HG03354 (cell line): ENCODE measurements at regions not wholly inside any gene's neighbourhood (a gene's known extent, or its start where the extent isn't known, plus 50 kb on each side); places are given as distances from the start of the nearest gene placed in this dataset.

ENCODE experiments used
- ATAC-seq: cut with Tn5 transposase; IDR thresholded peaks from one replicate; pipeline ENCODE4 v1.9.1; 2021; ENCODE audit warnings: mild to moderate bottlenecking; ENCODE audit not compliant: unreplicated experiment, poor library complexity, severe bottlenecking

GRCh38 chr7:81648716-81649115 lies 121.1 kb downstream of the HGF start:
- no peak for ATAC-seq

- ATAC-seq: no peak
Observed at GRCh38 chr7:81645435-81645834, 124.4 kb downstream of the HGF start.

- peak; percentile 54 for ATAC-seq
Observed at GRCh38 chr7:81641873-81642272, 128.0 kb downstream of the HGF start.

GRCh38 chr7:81638198-81638597 lies 131.6 kb downstream of the HGF start:
- no peak for ATAC-seq

GRCh38 chr7:81637534-81637933 lies 132.3 kb downstream of the HGF start:
- ATAC-seq: no peak

- no peak for ATAC-seq
Observed at GRCh38 chr7:81632418-81632817, 137.4 kb downstream of the HGF start.

GRCh38 chr7:81630600-81630999 lies 139.2 kb downstream of the HGF start:
- ATAC-seq: no peak

GRCh38 chr7:81629702-81630101 lies 140.1 kb downstream of the HGF start:
- ATAC-seq: no peak

GRCh38 chr7:81628951-81629350 lies 140.9 kb downstream of the HGF start:
- no peak for ATAC-seq

GRCh38 chr7:81627536-81628287 lies 142.1 kb downstream of the HGF start:
- no peak for ATAC-seq

- no peak for ATAC-seq
Observed at GRCh38 chr7:81626008-81626407, 143.8 kb downstream of the HGF start.

- no peak for ATAC-seq
Observed at GRCh38 chr7:81624650-81625631, 144.9 kb downstream of the HGF start.

- ATAC-seq: no peak
Observed at GRCh38 chr7:81624021-81624592, 145.7 kb downstream of the HGF start.

GRCh38 chr7:81623251-81623855 lies 146.5 kb downstream of the HGF start:
- no peak for ATAC-seq

GRCh38 chr7:81621893-81622292 lies 148.0 kb downstream of the HGF start:
- ATAC-seq: no peak

- no peak for ATAC-seq
Observed at GRCh38 chr7:81618396-81619014, 151.3 kb downstream of the HGF start.

GRCh38 chr7:81616951-81617350 lies 152.9 kb downstream of the HGF start:
- no peak for ATAC-seq

GRCh38 chr7:81611805-81612204 lies 158.0 kb downstream of the HGF start:
- no peak for ATAC-seq

- no peak for ATAC-seq
Observed at GRCh38 chr7:81611040-81611439, 158.8 kb downstream of the HGF start.
